AG04450 (cell line): ENCODE measurements at regions not wholly inside any gene's neighbourhood (a gene's known extent, or its start where the extent isn't known, plus 50 kb on each side); places are given as distances from the start of the nearest gene placed in this dataset.

Experiments used
- CTCF ChIA-PET: fragments of 300-600, 350-600 bp; formaldehyde crosslinking; extraction: SDS; loops from one replicate; lab custom pipeline; 2022; ENCODE audit warnings: antibody characterized with exemption, inconsistent platforms; lab: Charles Lee
- POLR2A ChIA-PET: fragments of 350-600 bp; formaldehyde crosslinking; extraction: SDS; loops from one replicate; lab custom pipeline; 2021; ENCODE audit warnings: antibody characterized with exemption, inconsistent platforms; lab: Yijun Ruan, JAX
- DNase-seq: peaks from one replicate; pipeline ENCODE4 v3.0.0-alpha.2; 2011; ENCODE audit warnings: low read depth, low spot score
- H3K27ac ChIP-seq: one replicate; pipeline ENCODE4 v1.5.1; 2012; ENCODE audit warnings: low read depth, low read length, control low read depth
- H3K27me3 ChIP-seq: one replicate; pipeline ENCODE4 v1.6.0; 2012; ENCODE audit warnings: low read length; ENCODE audit not compliant: control insufficient read depth, insufficient read depth
- H3K4me3 ChIP-seq: 2 replicates; pipeline ENCODE4 v1.5.1; 2011; ENCODE audit warnings: mild to moderate bottlenecking, low read depth, low read length, control low read depth
- H3K9me3 ChIP-seq: 2 replicates; pipeline ENCODE4 v1.5.1; 2012; ENCODE audit warnings: low read length; ENCODE audit not compliant: control insufficient read depth, insufficient read depth
- CTCF ChIP-seq: IDR thresholded peaks from 2 replicates; pipeline ENCODE4 v1.5.1; 2011; ENCODE audit warnings: low read depth, low read length, control low read depth, inconsistent platforms

DNA sequence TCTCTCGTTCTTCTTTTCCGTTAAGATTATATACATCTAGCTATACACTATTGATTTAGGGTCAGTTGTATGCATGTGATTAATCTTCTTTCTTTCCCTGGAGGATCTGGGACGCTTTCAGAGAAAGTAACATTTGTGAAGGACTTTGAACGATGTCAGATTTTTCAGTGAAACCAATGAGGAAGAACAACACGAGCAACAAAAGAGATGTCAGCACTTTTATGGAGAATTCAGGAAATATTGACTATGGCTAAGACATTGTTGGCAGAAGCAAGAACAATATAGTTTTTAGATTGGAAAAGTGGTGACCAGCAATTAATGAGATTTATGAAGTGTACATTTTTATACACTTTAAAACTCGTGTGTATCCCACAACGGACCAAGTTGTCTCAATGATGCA, 355.5 kb downstream of the TGFB2 start:
- POLR2A ChIA-PET: no interaction called here
- no peak for DNase-seq

DNA sequence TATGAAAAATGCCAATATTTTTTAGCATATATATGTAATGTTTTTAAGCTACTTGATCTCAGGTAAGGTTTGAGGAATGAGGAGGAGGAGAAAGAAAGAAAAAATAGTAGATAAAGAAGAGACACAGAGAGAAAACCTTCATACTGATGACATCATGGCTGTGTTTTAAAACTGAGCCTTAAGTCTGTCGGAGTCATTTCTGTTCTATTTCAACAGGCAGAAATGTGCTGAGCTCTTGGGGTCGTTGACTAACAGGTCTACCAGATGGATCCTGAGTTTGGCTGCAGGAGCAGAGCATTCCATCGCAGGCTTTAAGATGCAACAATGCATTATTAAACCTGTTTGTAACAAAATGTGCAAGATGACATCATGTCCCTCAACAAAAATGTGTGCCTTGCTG, 356.0 kb downstream of the TGFB2 start:
- H3K4me3 ChIP-seq: no peak overlapping the region
- CTCF ChIA-PET: interaction anchor here (0.6 to 1.1 kb wide), 2 partner anchors 311 to 371 kb away, joined by 3 to 5 read pairs; no protein-coding TSS in a partner anchor
- no peak overlapping the region for H3K27ac ChIP-seq
- no peak for DNase-seq
- no peaks in the 10 kb centered on the region; the same call in 1 of the 2 replicates for H3K9me3 ChIP-seq
- POLR2A ChIA-PET: no interaction called here
- TF ChIP-seq CTCF: no peak
- no peaks in the 10 kb centered on the region for H3K27me3 ChIP-seq

More for the DNA sequence above, 355.5 kb downstream of the TGFB2 start:
- Histone ChIP-seq H3K4me3 (no peak overlapping the region), H3K9me3 (no peaks in the 10 kb centered on the region; the same call in 1 of the 2 replicates), H3K27me3 (no peaks in the 10 kb centered on the region), H3K27ac (no peak overlapping the region)
- CTCF ChIA-PET: no interaction called here
- TF ChIP-seq CTCF: no peak

DNA sequence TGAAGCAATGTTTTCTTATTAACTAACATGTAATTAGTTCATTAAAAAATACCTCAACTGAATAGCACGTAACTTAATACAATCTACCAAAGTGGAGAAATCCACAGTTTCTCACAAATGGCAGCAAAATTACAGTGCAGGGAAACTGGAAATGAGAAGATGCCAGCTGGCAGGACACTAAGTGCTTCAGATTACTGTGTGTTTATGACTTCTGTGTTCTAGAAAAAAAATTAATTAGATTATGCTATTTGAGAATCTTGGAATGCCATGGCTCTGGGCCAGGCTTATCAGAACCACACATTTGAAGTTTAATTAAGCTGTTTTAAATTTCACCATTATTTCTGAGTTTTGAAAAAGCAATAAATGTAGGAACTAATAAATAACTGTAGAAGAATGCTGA, 357.6 kb downstream of the TGFB2 start:
- Histone ChIP-seq H3K9me3 (no peaks in the 10 kb centered on the region), H3K27ac (no peak overlapping the region), H3K4me3 (no peak overlapping the region), H3K27me3 (no peaks in the 10 kb centered on the region)
- no peak for TF ChIP-seq CTCF
- DNase-seq: no peak
- ChIA-PET POLR2A (no interaction called here), CTCF (no interaction called here)

GRCh38 chr1:218703836-218704235, 358.7 kb downstream of the TGFB2 start:
- ChIA-PET POLR2A (no interaction called here), CTCF (no interaction called here)
- no peak for TF ChIP-seq CTCF
- Histone ChIP-seq H3K9me3 (no peaks in the 10 kb centered on the region), H3K27me3 (no peaks in the 10 kb centered on the region), H3K27ac (no peak overlapping the region), H3K4me3 (no peak overlapping the region)
- no peak for DNase-seq

- H3K9me3 ChIP-seq: no peaks in the 10 kb centered on the region
- H3K4me3 ChIP-seq: no peak overlapping the region
- no peak for TF ChIP-seq CTCF
- POLR2A ChIA-PET: interaction anchor here (0.7 kb wide), 1 partner anchor 19 kb away, joined by 3 read pairs; no protein-coding TSS in a partner anchor
- no peaks in the 10 kb centered on the region for H3K27me3 ChIP-seq
- peak overlapping the region; percentile 43 for H3K27ac ChIP-seq
- CTCF ChIA-PET: no interaction called here
- no peak for DNase-seq
Observed at GRCh38 chr1:218705391-218705790, 360.3 kb downstream of the TGFB2 start.
